ENCODE measurements at regions not wholly inside any gene's neighbourhood (a gene's known extent, or its start where the extent isn't known, plus 50 kb on each side); places are given as distances from the start of the nearest gene placed in this dataset.

- Histone ChIP-seq H3K4me3 (no peak overlapping the region), H3K27ac (replicated peaks) (no peak overlapping the region), H3K36me3 (no peaks in the 10 kb centered on the region), H3K4me1 (no peaks in the 10 kb centered on the region), H3K9me3 (replicated peaks) (peaks cover 18% of the 10 kb centered on the region), H3K27me3 (ENCODE audit: low read depth) (no peaks in the 10 kb centered on the region)
- no peak for DNase-seq
- no peak for TF ChIP-seq CTCF (IDR thresholded peaks at IDR 0.05; ENCODE audit: borderline replicate concordance)
- intact Hi-C loops (cut with micrococcal nuclease): no loop called here
Observed at GRCh38 chr16:51853586-51853985, 693.4 kb downstream of the TOX3 start.

GRCh38 chr16:51852892-51853291 lies 694.1 kb downstream of the TOX3 start:
- Histone ChIP-seq H3K27ac (replicated peaks) (no peak overlapping the region), H3K27me3 (ENCODE audit: low read depth) (no peaks in the 10 kb centered on the region), H3K36me3 (no peaks in the 10 kb centered on the region), H3K9me3 (replicated peaks) (peaks cover 18% of the 10 kb centered on the region), H3K4me1 (no peaks in the 10 kb centered on the region), H3K4me3 (no peak overlapping the region)
- TF ChIP-seq CTCF (IDR thresholded peaks at IDR 0.05; ENCODE audit: borderline replicate concordance): no peak
- intact Hi-C loops (cut with micrococcal nuclease): no loop called here
- DNase-seq: no peak

GRCh38 chr16:51851111-51851510 lies 695.8 kb downstream of the TOX3 start:
- no peak for DNase-seq
- Histone ChIP-seq H3K4me1 (no peaks in the 10 kb centered on the region), H3K27ac (replicated peaks) (no peak overlapping the region), H3K9me3 (replicated peaks) (peaks cover 18% of the 10 kb centered on the region), H3K36me3 (no peaks in the 10 kb centered on the region), H3K27me3 (ENCODE audit: low read depth) (no peaks in the 10 kb centered on the region), H3K4me3 (no peak overlapping the region)
- intact Hi-C loops (cut with micrococcal nuclease): no loop called here
- TF ChIP-seq CTCF (IDR thresholded peaks at IDR 0.05; ENCODE audit: borderline replicate concordance): no peak

- no peaks in the 10 kb centered on the region for H3K4me1 ChIP-seq
- no peak overlapping the region for H3K4me3 ChIP-seq
- peaks cover 18% of the 10 kb centered on the region for H3K9me3 ChIP-seq (replicated peaks)
- DNase-seq: no peak
- no peak for TF ChIP-seq CTCF (IDR thresholded peaks at IDR 0.05; ENCODE audit: borderline replicate concordance)
- no peak overlapping the region for H3K27ac ChIP-seq (replicated peaks)
- no peaks in the 10 kb centered on the region for H3K36me3 ChIP-seq
- H3K27me3 ChIP-seq (ENCODE audit: low read depth): no peaks in the 10 kb centered on the region
- intact Hi-C loops (cut with micrococcal nuclease): no loop called here
Observed at GRCh38 chr16:51849715-51850114, 697.2 kb downstream of the TOX3 start.

GRCh38 chr16:51845586-51846305 lies 694.7 kb upstream of the SALL1 start:
- no peak for DNase-seq
- intact Hi-C loops (cut with micrococcal nuclease): no loop called here
- H3K36me3 ChIP-seq: no peaks in the 10 kb centered on the region
- no peak overlapping the region for H3K27ac ChIP-seq (replicated peaks)
- H3K4me3 ChIP-seq: no peak overlapping the region
- H3K27me3 ChIP-seq (ENCODE audit: low read depth): no peaks in the 10 kb centered on the region
- TF ChIP-seq CTCF (IDR thresholded peaks at IDR 0.05; ENCODE audit: borderline replicate concordance): no peak
- H3K9me3 ChIP-seq (replicated peaks): no peaks in the 10 kb centered on the region
- H3K4me1 ChIP-seq: no peaks in the 10 kb centered on the region

All from left ventricle myocardium inferior (tissue), 1 donor.